Smooth muscle cell (in vitro differentiated cells): ENCODE measurements at regions not wholly inside any gene's neighbourhood (a gene's known extent, or its start where the extent isn't known, plus 50 kb on each side); places are given as distances from the start of the nearest gene placed in this dataset.

ENCODE experiments used
- DNase-seq: peaks from one replicate; lab custom pipeline; 2025; ENCODE audit not compliant: unreplicated experiment; lab: John Stamatoyannopoulos, UW
- H2AFZ ChIP-seq: fragments of 200-600 bp; sonication (generic); 2 replicates; pipeline ENCODE4 v1.6.0; 2016; ENCODE audit warnings: antibody characterized with exemption, low read depth, mild to moderate bottlenecking
- H3F3A ChIP-seq: fragments of 200-600 bp; sonication (generic); 2 replicates; pipeline ENCODE4 v1.6.0; 2017; ENCODE audit warnings: antibody characterized with exemption, low read depth
- H3K27ac ChIP-seq: fragments of 200-600 bp; sonication (generic); 2 replicates; pipeline ENCODE4 v1.5.1; 2016; ENCODE audit warnings: low read depth, mild to moderate bottlenecking
- H3K27me3 ChIP-seq: fragments of 200-600 bp; sonication (generic); 2 replicates; pipeline ENCODE4 v1.6.1; 2016; ENCODE audit warnings: low read depth, mild to moderate bottlenecking
- H3K36me3 ChIP-seq: fragments of 200-600 bp; sonication (generic); 2 replicates; pipeline ENCODE4 v1.5.1; 2016; ENCODE audit warnings: low read depth
- H3K4me1 ChIP-seq: fragments of 200-600 bp; sonication (generic); 2 replicates; pipeline ENCODE4 v1.5.1; 2016; ENCODE audit warnings: low read depth
- H3K4me2 ChIP-seq: fragments of 200-600 bp; sonication (generic); 2 replicates; pipeline ENCODE4 v1.6.0; 2016; ENCODE audit warnings: mild to moderate bottlenecking
- H3K4me3 ChIP-seq: fragments of 200-600 bp; sonication (generic); 2 replicates; pipeline ENCODE4 v1.5.1; 2016; ENCODE audit warnings: mild to moderate bottlenecking
- H3K79me2 ChIP-seq: fragments of 200-600 bp; sonication (generic); 2 replicates; pipeline ENCODE4 v1.6.0; 2016; ENCODE audit warnings: low read depth, mild to moderate bottlenecking
- H3K9ac ChIP-seq: fragments of 200-600 bp; sonication (generic); 2 replicates; pipeline ENCODE4 v1.6.0; 2016; ENCODE audit warnings: low read depth
- H3K9me3 ChIP-seq: fragments of 200-600 bp; sonication (generic); replicated peaks from 2 replicates; pipeline ENCODE4 v1.5.1; 2016; ENCODE audit warnings: low read depth
- H4K20me1 ChIP-seq: fragments of 200-600 bp; sonication (generic); 2 replicates; pipeline ENCODE4 v1.6.0; 2016; ENCODE audit warnings: low read depth
- WGBS: methylation state at CpG from one replicate; pipeline ENCODE4 v1.1.7; 2016; ENCODE audit warnings: low lambda C conversion rate; 5-methylcytosine and 5-hydroxymethylcytosine counted together
- TF ChIP-seq, protein P1 (sequence below): fragments of 200-600 bp; sonication (generic); IDR thresholded peaks from 2 replicates; pipeline ENCODE4 v1.5.1; 2017; ENCODE audit warnings: borderline replicate concordance, mild to moderate bottlenecking, antibody characterized with exemption; ENCODE audit not compliant: insufficient read depth, poor library complexity, severe bottlenecking

DNA sequence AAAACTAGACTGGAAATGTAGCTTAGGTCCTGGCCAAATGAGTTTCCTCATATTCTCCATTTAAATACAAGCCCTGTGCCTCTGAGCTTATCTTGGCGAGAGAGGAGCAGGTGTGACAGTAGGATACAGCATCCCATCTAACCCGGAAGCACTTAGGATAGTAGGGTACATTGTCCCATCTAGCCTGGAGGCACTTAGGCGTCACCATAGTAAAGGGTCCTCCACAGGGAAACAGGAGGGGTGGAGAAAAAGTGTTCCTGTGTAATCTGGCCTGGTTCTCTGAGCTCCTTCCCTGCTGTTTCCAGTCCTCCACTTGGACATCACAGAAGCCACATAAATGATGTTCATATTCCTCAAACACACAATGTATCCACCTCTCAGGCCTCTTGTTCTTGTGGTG, 301.4 kb downstream of the GALR1 start:
- no peaks in the 10 kb centered on the region for H3K79me2 ChIP-seq
- DNase-seq = no peak
- H2AFZ ChIP-seq = no peak overlapping the region
- no peaks in the 10 kb centered on the region for H4K20me1 ChIP-seq
- H3K4me1 ChIP-seq = no peaks in the 10 kb centered on the region
- 83% methylated on average over 3 of the region's 3 CpGs for WGBS
- H3F3A ChIP-seq = no peaks in the 10 kb centered on the region
- H3K27ac ChIP-seq = no peak overlapping the region
- H3K9ac ChIP-seq = no peak overlapping the region
- H3K9me3 ChIP-seq = no peaks in the 10 kb centered on the region
- H3K27me3 ChIP-seq = no peaks in the 10 kb centered on the region
- no peak overlapping the region for H3K4me3 ChIP-seq
- H3K36me3 ChIP-seq = no peaks in the 10 kb centered on the region
- H3K4me2 ChIP-seq = no peak overlapping the region
- TF ChIP-seq, protein P1, sequence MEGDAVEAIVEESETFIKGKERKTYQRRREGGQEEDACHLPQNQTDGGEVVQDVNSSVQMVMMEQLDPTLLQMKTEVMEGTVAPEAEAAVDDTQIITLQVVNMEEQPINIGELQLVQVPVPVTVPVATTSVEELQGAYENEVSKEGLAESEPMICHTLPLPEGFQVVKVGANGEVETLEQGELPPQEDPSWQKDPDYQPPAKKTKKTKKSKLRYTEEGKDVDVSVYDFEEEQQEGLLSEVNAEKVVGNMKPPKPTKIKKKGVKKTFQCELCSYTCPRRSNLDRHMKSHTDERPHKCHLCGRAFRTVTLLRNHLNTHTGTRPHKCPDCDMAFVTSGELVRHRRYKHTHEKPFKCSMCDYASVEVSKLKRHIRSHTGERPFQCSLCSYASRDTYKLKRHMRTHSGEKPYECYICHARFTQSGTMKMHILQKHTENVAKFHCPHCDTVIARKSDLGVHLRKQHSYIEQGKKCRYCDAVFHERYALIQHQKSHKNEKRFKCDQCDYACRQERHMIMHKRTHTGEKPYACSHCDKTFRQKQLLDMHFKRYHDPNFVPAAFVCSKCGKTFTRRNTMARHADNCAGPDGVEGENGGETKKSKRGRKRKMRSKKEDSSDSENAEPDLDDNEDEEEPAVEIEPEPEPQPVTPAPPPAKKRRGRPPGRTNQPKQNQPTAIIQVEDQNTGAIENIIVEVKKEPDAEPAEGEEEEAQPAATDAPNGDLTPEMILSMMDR = no peak

DNA sequence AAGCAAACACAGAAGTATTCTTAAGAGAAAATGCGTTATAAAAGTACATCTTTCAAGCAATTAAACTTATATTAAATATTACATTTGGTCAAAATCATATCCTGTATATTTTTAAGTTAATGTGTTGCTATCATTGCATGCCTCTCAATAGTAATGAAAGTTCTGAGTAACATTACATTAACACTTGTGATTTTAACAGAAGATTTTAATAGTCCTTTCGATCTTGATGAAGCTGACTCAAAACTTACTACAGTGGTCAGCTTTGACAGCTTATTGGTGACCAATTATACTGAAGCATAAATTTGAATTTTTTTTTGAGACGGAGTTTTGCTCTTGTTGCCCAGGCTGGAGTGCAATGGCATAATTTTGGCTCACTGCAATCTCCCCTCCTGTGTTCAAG, 303.3 kb downstream of the GALR1 start:
- WGBS = 93% methylated on average over 3 of the region's 3 CpGs
- DNase-seq = no peak

GRCh38 chr18:77554061-77554460, 304.4 kb downstream of the GALR1 start:
- H3K4me3 ChIP-seq = no peak overlapping the region
- H3K4me1 ChIP-seq = no peaks in the 10 kb centered on the region
- H2AFZ ChIP-seq = no peak overlapping the region
- no peaks in the 10 kb centered on the region for H3K79me2 ChIP-seq
- H3F3A ChIP-seq = no peaks in the 10 kb centered on the region
- H3K27ac ChIP-seq = no peak overlapping the region
- 84% methylated on average over 5 of the region's 5 CpGs for WGBS
- no peak overlapping the region for H3K9ac ChIP-seq
- no peaks in the 10 kb centered on the region for H4K20me1 ChIP-seq
- H3K9me3 ChIP-seq = no peaks in the 10 kb centered on the region
- no peak overlapping the region for H3K4me2 ChIP-seq
- TF ChIP-seq, protein P1 = no peak
- no peaks in the 10 kb centered on the region for H3K27me3 ChIP-seq
- no peaks in the 10 kb centered on the region for H3K36me3 ChIP-seq
- DNase-seq = no peak

More for the DNA sequence above, 303.3 kb downstream of the GALR1 start:
- Histone ChIP-seq H3K27me3 (no peaks in the 10 kb centered on the region), H3K4me1 (no peaks in the 10 kb centered on the region), H3K4me2 (no peak overlapping the region), H3K4me3 (no peak overlapping the region), H3K36me3 (no peaks in the 10 kb centered on the region), H3K9ac (no peak overlapping the region), H3K27ac (no peak overlapping the region), H3K9me3 (no peaks in the 10 kb centered on the region), H2AFZ (no peak overlapping the region), H4K20me1 (no peaks in the 10 kb centered on the region), H3F3A (no peaks in the 10 kb centered on the region), H3K79me2 (no peaks in the 10 kb centered on the region)
- TF ChIP-seq, protein P1 = no peak

DNA sequence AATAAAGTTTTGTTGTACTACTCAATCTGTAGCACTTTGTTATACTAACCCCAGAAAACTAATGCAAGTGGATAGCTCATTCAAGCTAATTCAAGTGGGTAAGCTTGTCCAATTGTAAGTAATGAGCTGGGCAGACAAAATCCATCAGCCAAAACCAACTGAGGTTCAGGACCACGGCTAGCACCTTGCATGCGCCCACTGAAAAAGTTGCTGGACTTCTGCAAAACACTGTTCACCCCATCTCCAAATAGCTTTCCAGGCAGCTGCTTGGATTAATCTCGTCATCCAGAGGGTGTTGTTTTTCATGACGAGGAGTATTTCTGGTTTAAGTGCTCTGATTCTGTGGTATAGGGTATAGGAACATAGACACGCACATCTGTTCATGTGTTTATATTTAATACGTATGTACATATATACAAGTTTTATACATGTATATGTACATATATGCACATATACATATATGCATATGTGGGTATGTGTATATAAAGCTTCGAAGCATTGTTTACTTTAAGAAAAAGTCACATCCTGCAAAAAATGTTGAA, 307.5 kb downstream of the GALR1 start:
- H3K79me2 ChIP-seq = no peaks in the 10 kb centered on the region
- TF ChIP-seq, protein P1 = no peak
- no peak overlapping the region for H3K27ac ChIP-seq
- H4K20me1 ChIP-seq = no peaks in the 10 kb centered on the region
- H3F3A ChIP-seq = no peaks in the 10 kb centered on the region
- H3K9me3 ChIP-seq = no peaks in the 10 kb centered on the region
- H3K4me1 ChIP-seq = no peaks in the 10 kb centered on the region
- H3K4me2 ChIP-seq = no peak overlapping the region
- no peaks in the 10 kb centered on the region for H3K36me3 ChIP-seq
- H3K4me3 ChIP-seq = no peak overlapping the region
- no peaks in the 10 kb centered on the region for H3K27me3 ChIP-seq
- H3K9ac ChIP-seq = no peak overlapping the region
- DNase-seq = no peak
- 76% methylated on average over 7 of the region's 7 CpGs for WGBS
- H2AFZ ChIP-seq = no peak overlapping the region
